ENCODE measurements at regions not wholly inside any gene's neighbourhood (a gene's known extent, or its start where the extent isn't known, plus 50 kb on each side); places are given as distances from the start of the nearest gene placed in this dataset.
A peak's percentile ranks its signal among the peaks of the same experiment; 100 is the strongest.

- no peak overlapping the region for H3K27ac ChIP-seq
Observed at GRCh38 chr1:68975212-68975933, 478.5 kb upstream of the DEPDC1 start.

DNA sequence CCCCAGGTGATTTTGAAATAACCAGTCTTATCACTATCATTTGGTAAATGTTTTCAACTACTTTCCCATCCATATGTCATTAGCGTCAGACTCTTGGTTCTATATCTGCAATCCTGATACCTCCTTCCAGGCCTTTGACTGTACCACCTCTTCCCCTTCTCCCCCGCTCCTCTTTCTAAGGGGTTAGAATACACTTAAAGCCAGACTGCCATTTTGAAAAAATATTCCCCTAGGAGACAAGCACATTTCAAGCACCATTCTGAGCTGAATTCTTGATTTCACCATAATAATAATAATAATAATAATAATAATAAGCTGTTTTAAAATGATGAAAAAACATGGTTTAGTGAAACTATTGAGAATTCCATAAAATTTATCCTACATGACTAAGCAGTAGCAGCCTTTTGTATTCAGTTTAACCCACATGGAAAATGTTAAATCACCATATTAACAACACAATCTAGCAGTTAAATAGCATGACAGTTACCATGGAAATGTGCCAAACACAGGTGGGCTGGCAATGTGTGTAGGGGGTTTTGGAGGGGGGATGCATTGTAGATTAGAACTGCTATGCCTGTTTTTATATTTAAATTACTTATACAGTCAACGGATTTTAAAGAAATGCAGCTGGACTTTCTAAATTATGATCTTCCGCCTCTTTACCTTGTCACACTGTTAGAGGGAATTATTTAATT is 480.2 kb upstream of the DEPDC1 start:
- H3K27ac ChIP-seq: no peak overlapping the region
- TF ChIP-seq ZFX (IDR thresholded peaks at IDR 0.05; ENCODE audit: borderline replicate concordance): no peak
- TF ChIP-seq, protein P1, sequence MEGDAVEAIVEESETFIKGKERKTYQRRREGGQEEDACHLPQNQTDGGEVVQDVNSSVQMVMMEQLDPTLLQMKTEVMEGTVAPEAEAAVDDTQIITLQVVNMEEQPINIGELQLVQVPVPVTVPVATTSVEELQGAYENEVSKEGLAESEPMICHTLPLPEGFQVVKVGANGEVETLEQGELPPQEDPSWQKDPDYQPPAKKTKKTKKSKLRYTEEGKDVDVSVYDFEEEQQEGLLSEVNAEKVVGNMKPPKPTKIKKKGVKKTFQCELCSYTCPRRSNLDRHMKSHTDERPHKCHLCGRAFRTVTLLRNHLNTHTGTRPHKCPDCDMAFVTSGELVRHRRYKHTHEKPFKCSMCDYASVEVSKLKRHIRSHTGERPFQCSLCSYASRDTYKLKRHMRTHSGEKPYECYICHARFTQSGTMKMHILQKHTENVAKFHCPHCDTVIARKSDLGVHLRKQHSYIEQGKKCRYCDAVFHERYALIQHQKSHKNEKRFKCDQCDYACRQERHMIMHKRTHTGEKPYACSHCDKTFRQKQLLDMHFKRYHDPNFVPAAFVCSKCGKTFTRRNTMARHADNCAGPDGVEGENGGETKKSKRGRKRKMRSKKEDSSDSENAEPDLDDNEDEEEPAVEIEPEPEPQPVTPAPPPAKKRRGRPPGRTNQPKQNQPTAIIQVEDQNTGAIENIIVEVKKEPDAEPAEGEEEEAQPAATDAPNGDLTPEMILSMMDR (IDR thresholded peaks at IDR 0.05): no peak

More at GRCh38 chr1:68975212-68975933, 478.5 kb upstream of the DEPDC1 start:
- no peak for TF ChIP-seq ZFX (IDR thresholded peaks at IDR 0.05; ENCODE audit: borderline replicate concordance)
- TF ChIP-seq, protein P1 (IDR thresholded peaks at IDR 0.05): no peak

DNA sequence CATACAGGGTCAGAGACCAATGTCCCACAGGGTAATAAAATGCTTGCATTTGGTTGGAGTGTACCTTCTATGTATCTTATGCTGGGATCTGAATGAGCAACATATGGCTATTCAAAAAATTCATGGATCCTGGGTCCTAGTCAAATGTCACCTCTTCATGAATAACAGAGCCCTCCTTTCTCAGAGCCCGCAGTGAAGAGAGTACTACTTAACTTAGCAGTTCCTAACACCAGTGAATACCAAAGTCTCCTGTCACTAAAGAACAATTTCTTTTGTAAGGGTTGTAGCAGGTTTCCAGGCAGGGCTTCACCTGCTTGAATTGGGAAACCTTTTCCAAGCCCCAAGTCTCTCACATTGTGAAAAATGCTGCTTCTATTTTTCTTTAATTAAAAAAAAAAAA is 483.0 kb upstream of the DEPDC1 start:
- TF ChIP-seq ZFX (IDR thresholded peaks at IDR 0.05; ENCODE audit: borderline replicate concordance): no peak
- TF ChIP-seq, protein P1 (IDR thresholded peaks at IDR 0.05): no peak
- H3K27ac ChIP-seq: no peak overlapping the region

DNA sequence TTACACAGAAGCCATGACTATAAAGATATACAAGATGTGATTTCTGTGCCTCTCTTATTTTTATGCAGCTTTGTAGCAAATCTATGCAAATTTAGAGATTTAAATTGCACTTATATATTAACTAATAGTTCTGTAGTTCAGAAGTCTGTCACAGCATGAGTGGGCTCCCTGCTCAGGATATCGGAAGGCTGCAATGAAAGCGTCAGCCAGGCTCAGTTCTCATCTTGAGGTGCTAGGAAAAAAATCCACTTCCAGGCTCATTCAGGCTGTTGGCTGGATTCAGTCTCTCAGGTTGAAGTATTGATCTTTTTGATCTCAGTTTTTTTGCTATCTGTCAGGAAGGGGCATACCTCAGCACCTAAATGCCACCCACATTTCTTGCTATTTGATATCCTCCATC is 487.4 kb upstream of the DEPDC1 start:
- H3K27ac ChIP-seq: no peak overlapping the region
- no peak for TF ChIP-seq ZFX (IDR thresholded peaks at IDR 0.05; ENCODE audit: borderline replicate concordance)
- TF ChIP-seq, protein P1 (IDR thresholded peaks at IDR 0.05): no peak

DNA sequence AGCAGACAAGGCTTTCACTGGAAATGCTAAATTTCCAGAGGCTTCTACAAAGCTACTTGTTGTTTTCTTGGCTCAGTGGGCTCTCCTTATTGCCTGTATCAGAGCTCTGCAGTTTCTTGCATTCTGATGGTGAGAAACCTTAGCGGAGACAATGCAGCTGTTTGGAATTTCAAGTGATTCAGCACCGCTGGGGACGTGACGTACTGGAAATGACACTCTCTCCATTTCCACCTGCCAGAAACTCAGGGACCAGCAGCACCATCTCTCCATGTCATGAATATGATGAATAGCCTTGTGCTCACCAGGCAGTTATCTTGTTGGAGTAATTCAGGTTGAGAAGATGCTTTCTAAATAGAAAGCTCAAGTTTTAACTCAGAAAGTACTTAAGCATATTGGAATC is 497.2 kb upstream of the DEPDC1 start:
- no peak overlapping the region for H3K27ac ChIP-seq
- no peak for TF ChIP-seq ZFX (IDR thresholded peaks at IDR 0.05; ENCODE audit: borderline replicate concordance)
- TF ChIP-seq, protein P1 (IDR thresholded peaks at IDR 0.05): no peak

GRCh38 chr1:69016468-69016867 is 519.6 kb upstream of the DEPDC1 start:
- TF ChIP-seq, protein P1 (IDR thresholded peaks at IDR 0.05): peak; percentile 23
- no peak for TF ChIP-seq ZFX (IDR thresholded peaks at IDR 0.05; ENCODE audit: borderline replicate concordance)
- no peak overlapping the region for H3K27ac ChIP-seq

DNA sequence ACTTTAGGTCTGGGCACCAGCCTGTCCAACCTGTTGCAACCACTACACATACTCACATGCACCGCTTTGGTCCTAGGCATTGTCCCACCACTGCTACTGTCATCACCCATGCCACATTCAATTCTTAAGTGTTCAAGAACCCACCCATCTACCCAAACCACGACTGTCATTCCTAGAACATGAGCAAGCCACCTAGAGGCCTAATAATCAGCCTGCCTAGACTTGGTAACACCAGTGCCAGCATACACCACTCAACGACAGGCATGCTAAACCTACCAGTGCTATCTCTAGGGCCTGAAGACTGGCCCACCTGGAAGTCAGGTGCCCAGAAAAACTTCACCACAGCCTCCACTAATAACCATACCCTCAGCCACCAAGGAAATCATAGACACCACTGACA is 532.8 kb upstream of the DEPDC1 start:
- no peak for TF ChIP-seq ZFX (IDR thresholded peaks at IDR 0.05; ENCODE audit: borderline replicate concordance)
- TF ChIP-seq, protein P1 (IDR thresholded peaks at IDR 0.05): no peak
- H3K27ac ChIP-seq: no peak overlapping the region

Measured in 22Rv1 (cell line).